Calu3 (cell line): ENCODE measurements at regions not wholly inside any gene's neighbourhood (a gene's known extent, or its start where the extent isn't known, plus 50 kb on each side); places are given as distances from the start of the nearest gene placed in this dataset.
"Not testable (repeated sequence)": the region's sequence is repeated elsewhere in the genome, so short reads cannot be mapped to it uniquely, and the experiment has no call there.

Source experiments
- BruUV-seq: library from RNA; stranded (reverse); fragments of 400-500 nt; replicated peaks from 2 replicates; lab custom pipeline; 2021; lab: Mats Ljungman, UMichigan
- CTCF ChIA-PET: fragments of 300-600 bp; sonication (Branson Sonifier 250); formaldehyde crosslinking; loops from one replicate; lab custom pipeline; 2022; ENCODE audit warnings: antibody characterized with exemption; lab: Charles Lee
- DNase-seq: peaks from one replicate; pipeline ENCODE4 v3.0.0; 2022
- H3K27ac Mint-ChIP-seq: one replicate; pipeline ENCODE4 v1.8.0; 2022; ENCODE audit warnings: mixed read lengths; ENCODE audit not compliant: unreplicated experiment
- H3K27me3 Mint-ChIP-seq: one replicate; pipeline ENCODE4 v1.8.0; 2022; ENCODE audit warnings: mixed read lengths; ENCODE audit not compliant: unreplicated experiment
- H3K36me3 Mint-ChIP-seq: one replicate; pipeline ENCODE4 v1.8.0; 2022; ENCODE audit warnings: mild to moderate bottlenecking, moderate library complexity, mixed read lengths; ENCODE audit not compliant: insufficient read depth, unreplicated experiment
- H3K4me1 Mint-ChIP-seq: one replicate; pipeline ENCODE4 v1.8.0; 2022; ENCODE audit warnings: mild to moderate bottlenecking, low read depth, mixed read lengths; ENCODE audit not compliant: unreplicated experiment
- H3K4me3 Mint-ChIP-seq: one replicate; pipeline ENCODE4 v1.8.0; 2022; ENCODE audit warnings: mild to moderate bottlenecking, low read depth, moderate library complexity, mixed read lengths; ENCODE audit not compliant: unreplicated experiment
- H3K9me3 Mint-ChIP-seq: one replicate; pipeline ENCODE4 v1.8.0; 2022; ENCODE audit warnings: low read depth, mixed read lengths; ENCODE audit not compliant: unreplicated experiment
- intact Hi-C: fragments of 100-400 bp; cut with micrococcal nuclease; formaldehyde crosslinking; loops from one replicate; pipeline ENCODE4 v1.10.0; 2022; ENCODE audit not compliant: unreplicated experiment
- TF ChIP-seq, protein P1 (sequence below): fragments of 200-600 bp; IDR thresholded peaks from one replicate; pipeline ENCODE4 v1.8.0; 2022; ENCODE audit warnings: antibody characterized with exemption; ENCODE audit not compliant: unreplicated experiment

DNA sequence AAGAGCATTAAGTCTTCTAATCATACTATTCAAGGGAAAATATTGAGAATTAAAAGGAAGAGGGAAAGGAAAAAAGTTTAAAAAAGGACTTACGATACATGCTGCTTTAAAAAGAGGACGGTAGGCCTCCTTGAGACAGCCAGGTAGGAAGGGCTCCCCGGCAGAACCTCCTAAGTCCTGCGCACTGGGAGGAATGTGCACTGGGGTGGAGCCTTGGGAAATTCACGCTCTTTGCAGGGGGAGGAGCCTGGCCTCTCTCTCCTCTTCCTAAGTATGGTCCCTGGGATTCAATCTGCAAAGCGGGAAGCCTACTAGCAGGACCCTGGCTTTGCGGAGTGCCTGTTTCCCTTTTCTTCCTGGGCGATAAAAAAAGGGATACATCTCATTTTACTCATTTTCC lies 553.0 kb downstream of the RPS29 start:
- Mint-ChIP-seq H3K36me3 (no peaks in the 10 kb centered on the region), H3K9me3 (peaks cover 4% of the 10 kb centered on the region), H3K4me3 (no peak overlapping the region), H3K4me1 (no peaks in the 10 kb centered on the region), H3K27ac (no peak overlapping the region), H3K27me3 (no peaks in the 10 kb centered on the region)
- no TSS peak for BruUV-seq
- intact Hi-C loops, result no loop called here
- DNase-seq, result no peak
- TF ChIP-seq, protein P1, sequence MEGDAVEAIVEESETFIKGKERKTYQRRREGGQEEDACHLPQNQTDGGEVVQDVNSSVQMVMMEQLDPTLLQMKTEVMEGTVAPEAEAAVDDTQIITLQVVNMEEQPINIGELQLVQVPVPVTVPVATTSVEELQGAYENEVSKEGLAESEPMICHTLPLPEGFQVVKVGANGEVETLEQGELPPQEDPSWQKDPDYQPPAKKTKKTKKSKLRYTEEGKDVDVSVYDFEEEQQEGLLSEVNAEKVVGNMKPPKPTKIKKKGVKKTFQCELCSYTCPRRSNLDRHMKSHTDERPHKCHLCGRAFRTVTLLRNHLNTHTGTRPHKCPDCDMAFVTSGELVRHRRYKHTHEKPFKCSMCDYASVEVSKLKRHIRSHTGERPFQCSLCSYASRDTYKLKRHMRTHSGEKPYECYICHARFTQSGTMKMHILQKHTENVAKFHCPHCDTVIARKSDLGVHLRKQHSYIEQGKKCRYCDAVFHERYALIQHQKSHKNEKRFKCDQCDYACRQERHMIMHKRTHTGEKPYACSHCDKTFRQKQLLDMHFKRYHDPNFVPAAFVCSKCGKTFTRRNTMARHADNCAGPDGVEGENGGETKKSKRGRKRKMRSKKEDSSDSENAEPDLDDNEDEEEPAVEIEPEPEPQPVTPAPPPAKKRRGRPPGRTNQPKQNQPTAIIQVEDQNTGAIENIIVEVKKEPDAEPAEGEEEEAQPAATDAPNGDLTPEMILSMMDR, result no peak
- CTCF ChIA-PET, result no interaction called here

DNA sequence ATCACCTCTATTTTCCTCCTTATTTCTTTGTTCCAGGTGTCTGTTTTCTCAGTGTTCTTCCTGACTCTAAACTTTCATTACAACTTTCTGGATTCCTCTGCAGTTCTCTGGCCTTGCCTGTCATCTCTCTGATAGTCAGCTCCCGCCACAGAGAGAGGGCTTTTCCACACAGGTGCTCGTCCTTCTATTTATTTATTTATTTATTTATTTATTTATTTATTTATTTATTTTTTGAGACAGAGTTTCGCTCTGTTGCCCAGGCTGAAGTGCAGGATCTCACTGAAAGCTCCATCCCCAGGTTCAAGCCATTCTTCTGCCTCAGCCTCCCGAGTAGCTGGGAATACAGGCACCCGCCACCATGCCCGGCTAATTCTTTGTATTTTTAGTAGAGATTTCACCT lies 554.5 kb downstream of the RPS29 start:
- H3K4me1 Mint-ChIP-seq, CTCF ChIA-PET, BruUV-seq, H3K36me3 Mint-ChIP-seq, H3K27ac Mint-ChIP-seq, intact Hi-C loops, H3K27me3 Mint-ChIP-seq, H3K9me3 Mint-ChIP-seq, DNase-seq, H3K4me3 Mint-ChIP-seq: not testable (repeated sequence)

DNA sequence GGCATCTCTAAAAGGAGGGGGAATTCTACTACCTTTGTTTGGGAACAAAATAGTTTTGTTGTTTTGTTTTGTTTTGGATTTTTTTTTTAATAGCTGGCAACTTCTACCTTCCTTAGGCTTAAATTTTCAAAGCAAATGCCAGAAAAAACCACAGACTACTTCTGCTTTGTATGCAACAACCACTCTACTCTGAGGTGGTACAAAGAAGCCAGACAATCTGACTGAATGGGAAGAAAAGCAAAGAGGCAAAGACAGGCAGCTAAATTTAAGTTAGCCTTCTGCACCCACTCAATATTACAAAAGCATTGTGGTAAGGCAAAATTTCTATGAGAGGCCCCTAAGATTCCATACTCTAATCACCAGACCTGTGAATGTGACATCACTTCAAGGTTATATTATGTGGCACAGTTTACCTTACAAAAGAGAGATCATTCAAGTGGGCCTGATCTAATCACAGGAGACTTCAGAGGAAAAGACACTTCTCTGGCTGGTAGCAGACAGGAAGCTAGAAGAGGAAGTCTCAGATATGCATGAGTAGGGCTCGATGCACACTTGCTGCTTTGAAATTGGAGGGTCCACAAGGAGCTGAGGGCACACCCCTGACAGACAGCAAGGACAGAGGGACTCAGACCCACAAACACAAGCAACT lies 566.6 kb downstream of the RPS29 start:
- TF ChIP-seq, protein P1, result no peak
- peaks cover 3% of the 10 kb centered on the region for H3K9me3 Mint-ChIP-seq
- H3K4me3 Mint-ChIP-seq, result no peak overlapping the region
- H3K27me3 Mint-ChIP-seq, result no peaks in the 10 kb centered on the region
- H3K4me1 Mint-ChIP-seq, result no peaks in the 10 kb centered on the region
- intact Hi-C loops, result no loop called here
- BruUV-seq, result no TSS peak
- CTCF ChIA-PET, result no interaction called here
- DNase-seq, result no peak
- H3K27ac Mint-ChIP-seq, result no peak overlapping the region
- H3K36me3 Mint-ChIP-seq, result no peaks in the 10 kb centered on the region

DNA sequence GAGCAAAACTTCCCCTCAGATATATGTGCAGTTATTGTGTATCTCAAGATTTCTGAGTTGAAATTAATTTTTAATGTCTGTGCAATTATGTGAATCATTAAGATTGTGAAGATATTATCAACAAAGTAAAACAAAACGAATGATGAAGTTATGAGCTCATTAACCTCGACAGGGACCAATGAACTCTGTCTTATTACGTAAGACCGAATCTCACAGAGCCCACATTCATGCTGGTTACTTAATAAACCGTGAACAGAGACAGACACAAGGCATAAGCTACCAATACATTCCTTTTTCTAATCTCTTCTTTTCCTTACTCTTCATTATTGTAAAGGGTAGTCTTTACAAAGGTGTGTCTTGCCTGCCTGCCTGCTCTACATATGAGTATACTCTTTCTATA lies 568.7 kb downstream of the RPS29 start:
- Mint-ChIP-seq H3K27me3 (no peaks in the 10 kb centered on the region), H3K36me3 (no peaks in the 10 kb centered on the region), H3K4me1 (no peaks in the 10 kb centered on the region), H3K27ac (no peak overlapping the region), H3K9me3 (peaks cover 6% of the 10 kb centered on the region), H3K4me3 (no peak overlapping the region)
- BruUV-seq, result no TSS peak
- TF ChIP-seq, protein P1, result no peak
- CTCF ChIA-PET, result no interaction called here
- intact Hi-C loops, result no loop called here
- DNase-seq, result no peak

DNA sequence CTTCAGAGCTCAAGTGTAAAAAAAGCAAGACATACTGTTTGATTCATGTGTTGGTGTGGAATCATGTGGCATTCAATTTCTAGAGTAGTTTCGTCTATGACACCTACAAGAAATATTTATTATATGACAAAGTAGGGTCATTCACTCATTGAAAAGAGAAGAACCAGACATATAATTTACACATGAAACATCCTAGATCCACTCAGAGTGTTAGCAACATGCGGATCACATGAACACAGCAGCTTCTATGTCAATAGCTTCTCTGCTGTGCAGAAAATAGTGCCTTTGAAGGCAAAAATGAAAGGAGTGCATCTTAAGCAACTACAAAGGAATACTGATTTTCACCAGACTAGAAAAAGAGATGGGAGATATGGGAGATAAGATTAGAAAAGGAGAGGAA lies 569.8 kb downstream of the RPS29 start:
- Mint-ChIP-seq H3K9me3 (peaks cover 6% of the 10 kb centered on the region), H3K36me3 (no peaks in the 10 kb centered on the region), H3K4me3 (no peak overlapping the region), H3K4me1 (no peaks in the 10 kb centered on the region), H3K27ac (no peak overlapping the region), H3K27me3 (no peaks in the 10 kb centered on the region)
- intact Hi-C loops, result no loop called here
- BruUV-seq, result no TSS peak
- TF ChIP-seq, protein P1, result no peak
- CTCF ChIA-PET, result no interaction called here
- DNase-seq, result no peak
